Mesodermal cell (in vitro differentiated cells): ENCODE measurements at regions not wholly inside any gene's neighbourhood (a gene's known extent, or its start where the extent isn't known, plus 50 kb on each side); places are given as distances from the start of the nearest gene placed in this dataset.

Experiments used
- H3K27ac ChIP-seq: 2 replicates; pipeline ENCODE4 v1.7.0; 2013; ENCODE audit warnings: mild to moderate bottlenecking, low read depth, low read length, moderate library complexity; ENCODE audit not compliant: severe bottlenecking
- H3K36me3 ChIP-seq: 2 replicates; pipeline ENCODE4 v1.7.1; 2013; ENCODE audit warnings: mild to moderate bottlenecking, low read length, moderate library complexity; ENCODE audit not compliant: control insufficient read depth, insufficient read depth
- H3K4me1 ChIP-seq: one replicate; pipeline ENCODE4 v1.7.1; 2013; ENCODE audit warnings: mild to moderate bottlenecking, low read length; ENCODE audit not compliant: insufficient read depth, control insufficient read depth, poor library complexity, severe bottlenecking
- H3K4me3 ChIP-seq: 2 replicates; pipeline ENCODE4 v1.7.0; 2013; ENCODE audit warnings: low read length, control low read depth, mild to moderate bottlenecking; ENCODE audit not compliant: insufficient read depth, poor library complexity, severe bottlenecking; ENCODE audit errors: extremely low read depth
- H3K9me3 ChIP-seq: 2 replicates; pipeline ENCODE4 v1.7.1; 2013; ENCODE audit warnings: mild to moderate bottlenecking, low read length, moderate library complexity; ENCODE audit not compliant: control insufficient read depth
- WGBS, 2 experiments: methylation state at CpG; one replicate each; pipeline ENCODE4 v1.1.5; 2013; ENCODE audit warnings: missing lambda C conversion rate in 2 of 2; ENCODE audit not compliant: insufficient coverage in 2 of 2; 5-methylcytosine and 5-hydroxymethylcytosine counted together

GRCh38 chr5:30620481-30621085 lies 572.9 kb upstream of the CDH6 start:
- H3K4me1 ChIP-seq = no peaks in the 10 kb centered on the region
- no peaks in the 10 kb centered on the region for H3K9me3 ChIP-seq
- no peaks in the 10 kb centered on the region for H3K36me3 ChIP-seq
- no peak overlapping the region for H3K27ac ChIP-seq
- 60% methylated on average over 1 of the region's 2 CpGs for WGBS, 2 experiments
- no peak overlapping the region for H3K4me3 ChIP-seq

- H3K4me3 ChIP-seq = no peak overlapping the region
- H3K27ac ChIP-seq = no peak overlapping the region
- no peaks in the 10 kb centered on the region for H3K4me1 ChIP-seq
- 80% methylated on average over 1 to 2 of the region's 3 CpGs for WGBS, 2 experiments
- no peaks in the 10 kb centered on the region for H3K36me3 ChIP-seq
- no peaks in the 10 kb centered on the region for H3K9me3 ChIP-seq
Measured at GRCh38 chr5:30608501-30608900, 585.0 kb upstream of the CDH6 start.

- H3K4me3 ChIP-seq = no peak overlapping the region
- no peaks in the 10 kb centered on the region for H3K9me3 ChIP-seq
- no peaks in the 10 kb centered on the region for H3K36me3 ChIP-seq
- no CpG with 5 or more reads among the region's 3 CpGs for WGBS, 2 experiments
- no peak overlapping the region for H3K27ac ChIP-seq
- H3K4me1 ChIP-seq = no peaks in the 10 kb centered on the region
Measured at GRCh38 chr5:30607301-30607894, 586.1 kb upstream of the CDH6 start.

- 78 to 100% methylated on average over 1 of the region's 2 CpGs for WGBS, 2 experiments
Measured at GRCh38 chr5:30605693-30606268, 587.7 kb upstream of the CDH6 start.

GRCh38 chr5:30604648-30605262 lies 588.7 kb upstream of the CDH6 start:
- no peaks in the 10 kb centered on the region for H3K36me3 ChIP-seq
- no peaks in the 10 kb centered on the region for H3K4me1 ChIP-seq
- H3K27ac ChIP-seq = no peak overlapping the region
- no peaks in the 10 kb centered on the region for H3K9me3 ChIP-seq
- no peak overlapping the region for H3K4me3 ChIP-seq
- no CpG with 5 or more reads among the region's 2 CpGs for WGBS, 2 experiments

More at GRCh38 chr5:30605693-30606268, 587.7 kb upstream of the CDH6 start:
- Histone ChIP-seq H3K9me3 (no peaks in the 10 kb centered on the region), H3K4me3 (no peak overlapping the region), H3K36me3 (no peaks in the 10 kb centered on the region), H3K27ac (no peak overlapping the region), H3K4me1 (no peaks in the 10 kb centered on the region)

- no peaks in the 10 kb centered on the region for H3K4me1 ChIP-seq
- no peak overlapping the region for H3K4me3 ChIP-seq
- no peaks in the 10 kb centered on the region for H3K9me3 ChIP-seq
- no peak overlapping the region for H3K27ac ChIP-seq
- H3K36me3 ChIP-seq = no peaks in the 10 kb centered on the region
Measured at GRCh38 chr5:30600892-30601291, 592.6 kb upstream of the CDH6 start.

GRCh38 chr5:30596495-30597064 lies 596.9 kb upstream of the CDH6 start:
- Histone ChIP-seq H3K4me3 (no peak overlapping the region), H3K36me3 (no peaks in the 10 kb centered on the region), H3K9me3 (no peaks in the 10 kb centered on the region), H3K4me1 (no peaks in the 10 kb centered on the region), H3K27ac (no peak overlapping the region)
- 40 to 100% methylated on average over 1 of the region's 3 CpGs for WGBS, 2 experiments

GRCh38 chr5:30594331-30594730 lies 599.2 kb upstream of the CDH6 start:
- no peaks in the 10 kb centered on the region for H3K36me3 ChIP-seq
- 100% methylated on average over 1 of the region's 2 CpGs; no CpG with 5 or more reads in 1 of the 2 experiments for WGBS, 2 experiments
- H3K27ac ChIP-seq = no peak overlapping the region
- no peak overlapping the region for H3K4me3 ChIP-seq
- H3K4me1 ChIP-seq = no peaks in the 10 kb centered on the region
- H3K9me3 ChIP-seq = no peaks in the 10 kb centered on the region

- no CpG with 5 or more reads among the region's 3 CpGs for WGBS, 2 experiments
- Histone ChIP-seq H3K4me1 (no peaks in the 10 kb centered on the region), H3K9me3 (no peaks in the 10 kb centered on the region), H3K4me3 (no peak overlapping the region), H3K27ac (no peak overlapping the region), H3K36me3 (no peaks in the 10 kb centered on the region)
Measured at GRCh38 chr5:30592833-30593232, 600.7 kb upstream of the CDH6 start.

- 68 to 71% methylated on average over 4 to 5 of the region's 8 CpGs for WGBS, 2 experiments
- Histone ChIP-seq H3K36me3 (no peaks in the 10 kb centered on the region), H3K27ac (no peak overlapping the region), H3K4me3 (no peak overlapping the region), H3K4me1 (no peaks in the 10 kb centered on the region), H3K9me3 (no peaks in the 10 kb centered on the region)
Measured at GRCh38 chr5:30581198-30581935, 612.1 kb upstream of the CDH6 start.
